ENCODE measurements at regions not wholly inside any gene's neighbourhood (a gene's known extent, or its start where the extent isn't known, plus 50 kb on each side); places are given as distances from the start of the nearest gene placed in this dataset.
A peak's percentile ranks its signal among the peaks of the same experiment; 100 is the strongest.

DNA sequence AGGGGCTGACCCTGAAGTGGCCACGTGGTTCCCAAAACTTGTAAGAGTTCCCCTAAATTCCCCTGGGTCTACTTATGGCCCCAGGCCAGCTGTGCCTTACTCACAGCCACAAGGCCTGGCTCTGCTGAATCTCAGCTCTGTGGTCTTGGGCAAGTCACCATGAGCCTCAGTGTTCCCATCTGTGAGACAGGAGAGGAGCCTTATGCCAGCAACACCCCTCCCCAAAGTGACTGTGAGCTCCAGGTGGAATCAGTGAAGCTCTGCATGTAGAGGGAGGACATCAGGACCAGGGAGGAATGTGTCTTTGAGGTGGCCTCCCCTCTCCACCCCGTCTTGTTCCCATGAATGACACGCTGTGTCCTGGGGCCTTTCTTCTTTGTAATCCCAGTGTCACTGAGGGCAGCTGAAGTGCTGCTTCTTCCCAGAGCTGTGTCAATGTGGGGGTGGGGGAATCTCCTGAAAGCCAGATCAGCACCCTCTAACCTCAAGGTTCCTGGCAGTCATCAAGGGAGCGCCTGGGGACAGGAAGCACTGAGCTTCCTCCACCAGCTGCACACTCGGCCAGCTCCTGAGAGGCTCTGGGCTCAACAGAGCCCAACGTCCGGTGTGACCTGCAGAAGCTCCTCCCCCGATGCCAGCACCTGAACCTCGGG is 258.9 kb downstream of the UACA start:
- H3K4me3 Mint-ChIP-seq (ENCODE audit: unreplicated experiment): no peak overlapping the region
- H3K27me3 Mint-ChIP-seq (ENCODE audit: unreplicated experiment): peaks cover 10% of the 10 kb centered on the region
- TF ChIP-seq, protein P1, sequence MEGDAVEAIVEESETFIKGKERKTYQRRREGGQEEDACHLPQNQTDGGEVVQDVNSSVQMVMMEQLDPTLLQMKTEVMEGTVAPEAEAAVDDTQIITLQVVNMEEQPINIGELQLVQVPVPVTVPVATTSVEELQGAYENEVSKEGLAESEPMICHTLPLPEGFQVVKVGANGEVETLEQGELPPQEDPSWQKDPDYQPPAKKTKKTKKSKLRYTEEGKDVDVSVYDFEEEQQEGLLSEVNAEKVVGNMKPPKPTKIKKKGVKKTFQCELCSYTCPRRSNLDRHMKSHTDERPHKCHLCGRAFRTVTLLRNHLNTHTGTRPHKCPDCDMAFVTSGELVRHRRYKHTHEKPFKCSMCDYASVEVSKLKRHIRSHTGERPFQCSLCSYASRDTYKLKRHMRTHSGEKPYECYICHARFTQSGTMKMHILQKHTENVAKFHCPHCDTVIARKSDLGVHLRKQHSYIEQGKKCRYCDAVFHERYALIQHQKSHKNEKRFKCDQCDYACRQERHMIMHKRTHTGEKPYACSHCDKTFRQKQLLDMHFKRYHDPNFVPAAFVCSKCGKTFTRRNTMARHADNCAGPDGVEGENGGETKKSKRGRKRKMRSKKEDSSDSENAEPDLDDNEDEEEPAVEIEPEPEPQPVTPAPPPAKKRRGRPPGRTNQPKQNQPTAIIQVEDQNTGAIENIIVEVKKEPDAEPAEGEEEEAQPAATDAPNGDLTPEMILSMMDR (IDR thresholded peaks at IDR 0.05; ENCODE audit: partially characterized antibody, unreplicated experiment): no peak
- H3K9me3 Mint-ChIP-seq (ENCODE audit: unreplicated experiment): peaks cover 5% of the 10 kb centered on the region
- DNase-seq: no peak
- no peaks in the 10 kb centered on the region for H3K36me3 Mint-ChIP-seq (ENCODE audit: unreplicated experiment)
- no peak overlapping the region for H3K27ac Mint-ChIP-seq (ENCODE audit: unreplicated experiment)
- H3K4me1 Mint-ChIP-seq (ENCODE audit: low read depth, unreplicated experiment): peaks cover 22% of the 10 kb centered on the region

DNA sequence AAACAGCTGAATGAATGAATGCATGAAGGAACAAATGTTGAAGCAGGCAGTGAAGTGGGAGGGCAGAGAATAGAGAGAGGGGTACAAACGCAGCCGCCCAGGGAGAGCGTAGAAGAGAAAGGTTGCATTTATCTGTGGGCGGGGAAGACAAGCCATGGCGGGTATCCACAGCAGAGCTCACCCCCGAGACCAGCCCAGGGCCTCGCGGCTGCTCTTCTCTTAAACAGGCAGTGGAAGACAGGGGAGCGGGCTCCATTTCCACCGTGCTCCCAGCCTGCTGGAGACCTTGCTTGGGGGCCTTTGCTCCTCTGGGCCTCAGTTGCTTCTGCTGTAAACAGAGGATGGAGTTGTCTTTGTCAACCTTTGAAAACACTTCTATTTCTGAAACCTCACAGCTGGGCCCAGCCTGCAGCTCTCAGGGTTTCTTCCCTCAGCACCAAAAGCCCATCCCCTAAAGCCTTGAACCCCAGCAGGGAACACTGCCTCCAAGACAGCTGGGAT is 259.5 kb downstream of the UACA start:
- no peak overlapping the region for H3K27ac Mint-ChIP-seq (ENCODE audit: unreplicated experiment)
- H3K4me1 Mint-ChIP-seq (ENCODE audit: low read depth, unreplicated experiment): peaks cover 22% of the 10 kb centered on the region
- H3K36me3 Mint-ChIP-seq (ENCODE audit: unreplicated experiment): no peaks in the 10 kb centered on the region
- TF ChIP-seq, protein P1 (IDR thresholded peaks at IDR 0.05; ENCODE audit: partially characterized antibody, unreplicated experiment): no peak
- H3K4me3 Mint-ChIP-seq (ENCODE audit: unreplicated experiment): no peak overlapping the region
- H3K27me3 Mint-ChIP-seq (ENCODE audit: unreplicated experiment): peaks cover 10% of the 10 kb centered on the region
- no peak for DNase-seq
- peaks cover 5% of the 10 kb centered on the region for H3K9me3 Mint-ChIP-seq (ENCODE audit: unreplicated experiment)

DNA sequence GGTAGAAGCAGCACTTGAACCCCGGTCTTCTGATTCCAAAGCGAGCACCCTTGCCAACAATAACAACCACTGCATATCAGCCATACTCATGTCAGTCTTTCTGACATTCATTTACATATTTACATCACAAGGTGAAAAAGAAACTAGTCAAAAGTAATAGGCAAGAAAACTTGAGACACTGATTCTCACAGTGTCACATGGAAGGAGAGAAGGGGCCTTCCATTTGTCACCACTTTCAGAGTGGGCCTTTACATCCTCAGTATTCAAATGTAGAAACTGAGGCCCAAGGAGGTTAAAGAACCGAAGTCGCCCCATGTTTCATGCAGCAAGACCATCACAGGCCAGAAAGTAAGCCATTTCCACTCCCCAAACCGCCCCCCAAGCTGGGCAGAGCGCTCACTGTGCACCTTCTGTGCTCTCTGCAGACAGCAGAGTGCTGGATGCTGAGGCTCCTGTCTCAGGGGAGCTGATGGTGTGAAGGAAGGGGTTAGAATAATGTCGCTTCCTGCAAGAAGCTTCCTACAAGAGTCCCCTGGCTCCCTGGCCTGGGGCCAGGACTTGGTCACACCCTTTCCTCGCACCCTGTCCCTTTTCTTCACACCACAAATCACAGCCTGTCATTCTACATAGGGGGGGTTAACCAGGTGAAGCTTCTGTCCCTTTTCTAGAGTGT is 260.1 kb downstream of the UACA start:
- no peak for DNase-seq
- H3K27me3 Mint-ChIP-seq (ENCODE audit: unreplicated experiment): peaks cover 10% of the 10 kb centered on the region
- TF ChIP-seq, protein P1 (IDR thresholded peaks at IDR 0.05; ENCODE audit: partially characterized antibody, unreplicated experiment): no peak
- H3K27ac Mint-ChIP-seq (ENCODE audit: unreplicated experiment): peak overlapping the region; percentile 17
- no peaks in the 10 kb centered on the region for H3K36me3 Mint-ChIP-seq (ENCODE audit: unreplicated experiment)
- H3K4me1 Mint-ChIP-seq (ENCODE audit: low read depth, unreplicated experiment): peaks cover 22% of the 10 kb centered on the region
- H3K9me3 Mint-ChIP-seq (ENCODE audit: unreplicated experiment): peaks cover 5% of the 10 kb centered on the region
- H3K4me3 Mint-ChIP-seq (ENCODE audit: unreplicated experiment): peak overlapping the region; percentile 20

DNA sequence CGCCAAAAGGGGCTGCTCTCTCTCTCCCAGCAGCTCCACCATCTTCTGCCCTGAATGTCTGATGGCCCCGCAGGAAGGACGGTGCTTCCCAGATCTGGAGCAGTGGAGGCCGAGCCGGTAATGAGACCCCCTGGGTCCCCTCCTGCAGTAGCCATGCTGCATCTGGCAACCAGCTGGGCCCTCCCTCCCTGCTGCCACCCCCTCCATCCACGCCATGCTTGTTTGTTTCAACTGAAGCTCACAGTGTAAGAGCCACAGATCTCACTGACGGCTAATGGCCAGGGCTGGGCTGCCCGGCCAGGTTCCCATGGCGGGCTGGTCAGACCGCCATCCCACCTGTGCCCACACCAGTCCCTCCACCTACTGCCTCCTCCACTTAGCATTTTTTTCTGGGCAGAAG is 260.8 kb downstream of the UACA start:
- TF ChIP-seq, protein P1 (IDR thresholded peaks at IDR 0.05; ENCODE audit: partially characterized antibody, unreplicated experiment): no peak
- peaks cover 7% of the 10 kb centered on the region for H3K9me3 Mint-ChIP-seq (ENCODE audit: unreplicated experiment)
- no peak overlapping the region for H3K4me3 Mint-ChIP-seq (ENCODE audit: unreplicated experiment)
- peaks cover 10% of the 10 kb centered on the region for H3K27me3 Mint-ChIP-seq (ENCODE audit: unreplicated experiment)
- H3K4me1 Mint-ChIP-seq (ENCODE audit: low read depth, unreplicated experiment): peaks cover 22% of the 10 kb centered on the region
- H3K27ac Mint-ChIP-seq (ENCODE audit: unreplicated experiment): peak overlapping the region; percentile 17
- DNase-seq: peak; percentile 45
- H3K36me3 Mint-ChIP-seq (ENCODE audit: unreplicated experiment): no peaks in the 10 kb centered on the region

DNA sequence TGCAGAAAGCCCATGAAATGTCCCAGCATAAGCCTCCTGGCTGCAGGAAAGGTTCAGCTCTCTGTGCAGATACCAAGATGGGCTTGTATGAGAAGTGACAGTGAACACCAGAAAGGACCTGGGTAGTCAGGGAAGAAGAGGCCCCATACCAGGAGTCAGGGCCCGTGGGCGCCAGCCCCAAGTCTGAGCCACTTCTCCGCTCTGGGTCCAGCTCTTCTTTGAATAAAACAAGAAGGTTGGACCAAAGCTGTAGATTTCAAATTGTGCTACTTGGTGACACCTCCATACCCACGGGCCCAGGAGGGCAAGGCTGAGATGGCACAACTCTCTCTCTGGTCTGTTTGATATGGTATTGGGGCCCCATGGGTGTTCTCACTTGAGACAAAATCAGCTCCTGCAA is 261.5 kb downstream of the UACA start:
- peaks cover 9% of the 10 kb centered on the region for H3K9me3 Mint-ChIP-seq (ENCODE audit: unreplicated experiment)

More for the DNA sequence above, 261.5 kb downstream of the UACA start:
- peak overlapping the region; percentile 40 for H3K4me3 Mint-ChIP-seq (ENCODE audit: unreplicated experiment)
- H3K36me3 Mint-ChIP-seq (ENCODE audit: unreplicated experiment): no peaks in the 10 kb centered on the region
- DNase-seq: no peak
- TF ChIP-seq, protein P1 (IDR thresholded peaks at IDR 0.05; ENCODE audit: partially characterized antibody, unreplicated experiment): no peak
- no peak overlapping the region for H3K27ac Mint-ChIP-seq (ENCODE audit: unreplicated experiment)
- peaks cover 10% of the 10 kb centered on the region for H3K27me3 Mint-ChIP-seq (ENCODE audit: unreplicated experiment)
- peaks cover 22% of the 10 kb centered on the region for H3K4me1 Mint-ChIP-seq (ENCODE audit: low read depth, unreplicated experiment)
